GM12878 (cell line): ENCODE measurements at regions not wholly inside any gene's neighbourhood (a gene's known extent, or its start where the extent isn't known, plus 50 kb on each side); places are given as distances from the start of the nearest gene placed in this dataset.

Source experiments
- ATAC-seq: fragments of 200-7000 bp; cut with Tn5 transposase; 3 replicates; pipeline ENCODE4 v1.9.1; 2020; ENCODE audit warnings: mild to moderate bottlenecking, moderate library complexity
- BruUV-seq: library from RNA; stranded (reverse); fragments of 400-500 nt; replicated peaks from 2 replicates; lab custom pipeline; 2021; lab: Mats Ljungman, UMichigan
- CTCF ChIA-PET: fragments of 300-600 bp; sonication (Branson Sonifier 250); formaldehyde crosslinking; extraction: SDS; loops from one replicate; lab custom pipeline; 2021; ENCODE audit warnings: inconsistent platforms; lab: Yijun Ruan, JAX
- POLR2A ChIA-PET: fragments of 350-600 bp; formaldehyde crosslinking; extraction: SDS; loops from one replicate; lab custom pipeline; 2021; ENCODE audit warnings: inconsistent platforms; lab: Charles Lee
- RAD21 ChIA-PET: fragments of 300-600 bp; sonication (Branson Sonifier 250); formaldehyde crosslinking; loops from one replicate; lab custom pipeline; 2023; ENCODE audit warnings: antibody characterized with exemption; ENCODE audit not compliant: unreplicated experiment; lab: Charles Lee
- SMC1A ChIA-PET: fragments of 300-600 bp; sonication (Branson Sonifier 250); formaldehyde crosslinking; loops from one replicate; lab custom pipeline; 2023; ENCODE audit not compliant: unreplicated experiment, uncharacterized antibody; lab: Charles Lee
- DNase-seq: peaks from one replicate; pipeline ENCODE4 v3.0.0-alpha.2; 2011; ENCODE audit warnings: low read depth, low spot score
- FAIRE-seq: peaks from 3 replicates; lab custom pipeline; 2011; peaks lifted over from hg19 to GRCh38; lab: Jason Lieb, UNC
- H2AFZ ChIP-seq: 2 replicates; pipeline ENCODE4 v1.6.0; 2011; ENCODE audit warnings: low read depth, low read length, control low read depth; ENCODE audit not compliant: control insufficient read depth
- H3K27ac ChIP-seq: 2 replicates; pipeline ENCODE4 v1.5.1; 2011; ENCODE audit warnings: control low read depth; ENCODE audit not compliant: control insufficient read depth, insufficient read depth
- H3K27me3 ChIP-seq, 2 experiments: replicated peaks in 1 of 2; 2 replicates each; pipeline versions ENCODE4 v1.6.0 to v1.6.1; 2011; ENCODE audit warnings: low read length in 1 of 2; ENCODE audit not compliant: control insufficient read depth in 2 of 2, insufficient read depth in 2 of 2
- H3K36me3 ChIP-seq, 2 experiments: 2 replicates each; pipeline ENCODE4 v1.5.1; 2011; ENCODE audit warnings: low read length in 1 of 2; ENCODE audit not compliant: control insufficient read depth in 2 of 2, insufficient read depth in 2 of 2
- H3K4me1 ChIP-seq: 2 replicates; pipeline ENCODE4 v1.6.1; 2011; ENCODE audit warnings: mild to moderate bottlenecking, low read length, moderate library complexity, mixed read lengths; ENCODE audit not compliant: control insufficient read depth, insufficient read depth
- H3K4me2 ChIP-seq: 2 replicates; pipeline ENCODE4 v1.6.0; 2011; ENCODE audit warnings: control low read depth; ENCODE audit not compliant: control insufficient read depth, insufficient read depth
- H3K4me3 ChIP-seq: fragments of 200-600 bp; sonication (generic); 2 replicates; pipeline ENCODE4 v1.5.1; 2016
- H3K79me2 ChIP-seq: 2 replicates; pipeline ENCODE4 v1.6.0; 2011; ENCODE audit warnings: low read length; ENCODE audit not compliant: control insufficient read depth, insufficient read depth
- H3K9ac ChIP-seq: 2 replicates; pipeline ENCODE4 v1.8.0; 2011; ENCODE audit warnings: low read length, control low read depth, mixed read lengths; ENCODE audit not compliant: control insufficient read depth, insufficient read depth
- H3K9me3 ChIP-seq: replicated peaks from 3 replicates; pipeline ENCODE4 v1.5.1; 2011; ENCODE audit warnings: mild to moderate bottlenecking, low read length; ENCODE audit not compliant: control insufficient read depth, insufficient read depth
- H4K20me1 ChIP-seq: 2 replicates; pipeline ENCODE4 v1.6.0; 2011; ENCODE audit not compliant: control insufficient read depth, insufficient read depth
- BMI1 ChIP-seq: fragments of 450-650 bp; IDR thresholded peaks from 2 replicates; pipeline ENCODE4 v1.6.1; 2016; ENCODE audit warnings: mild to moderate bottlenecking, moderate library complexity, borderline replicate concordance
- CBX3 ChIP-seq: fragments of 200-600 bp; sonication (generic); IDR thresholded peaks from 2 replicates; pipeline ENCODE4 v1.6.1; 2016; ENCODE audit warnings: low read depth, borderline replicate concordance
- EED ChIP-seq: sonication (generic); IDR thresholded peaks from 2 replicates; pipeline ENCODE4 v1.6.1; 2016; ENCODE audit warnings: antibody characterized with exemption, low read depth
- EP300 ChIP-seq, 2 experiments: fragments of 150-350 bp in 1 of 2; IDR thresholded peaks; 2 replicates each; pipeline ENCODE4 v1.6.1; 2011 to 2012; ENCODE audit warnings: low read depth in 2 of 2, low read length in 2 of 2, borderline replicate concordance in 1 of 2, improper control_type of control experiment in 1 of 2, inconsistent platforms in 1 of 2; ENCODE audit not compliant: control insufficient read depth in 1 of 2
- FOXM1 ChIP-seq: IDR thresholded peaks from 2 replicates; pipeline ENCODE4 v1.6.1; 2012; ENCODE audit warnings: low read depth, mild to moderate bottlenecking, inconsistent platforms, low read length, moderate library complexity
- HDGF ChIP-seq: fragments of 450-650 bp; IDR thresholded peaks from 2 replicates; pipeline ENCODE4 v1.6.1; 2016; ENCODE audit warnings: antibody characterized with exemption
- IRF5 ChIP-seq: fragments of 450-650 bp; IDR thresholded peaks from 2 replicates; pipeline ENCODE4 v1.6.1; 2017; ENCODE audit warnings: borderline replicate concordance
- JUNB ChIP-seq: IDR thresholded peaks from 2 replicates; pipeline ENCODE4 v1.6.1; 2016; ENCODE audit warnings: antibody characterized with exemption, mild to moderate bottlenecking
- NR2C1 ChIP-seq: fragments of 450-650 bp; IDR thresholded peaks from 2 replicates; pipeline ENCODE4 v1.6.1; 2017; ENCODE audit warnings: antibody characterized with exemption, mild to moderate bottlenecking, moderate library complexity
- RBBP5 ChIP-seq: fragments of 200-600 bp; sonication (generic); conservative IDR thresholded peaks from 2 replicates; pipeline ENCODE4 v1.6.1; 2016
- REST ChIP-seq: IDR thresholded peaks from 2 replicates; pipeline ENCODE4 v1.6.1; 2012; ENCODE audit warnings: mild to moderate bottlenecking, low read depth, low read length
- SIN3A ChIP-seq: IDR thresholded peaks from 2 replicates; pipeline ENCODE4 v1.6.1; 2012; ENCODE audit warnings: low read depth, low read length, improper control_type of control experiment
- SIX5 ChIP-seq: IDR thresholded peaks from 2 replicates; pipeline ENCODE4 v1.6.1; 2011; ENCODE audit warnings: mild to moderate bottlenecking, low read depth, low read length, moderate library complexity; ENCODE audit not compliant: severe bottlenecking
- TCF3 ChIP-seq: IDR thresholded peaks from 2 replicates; pipeline ENCODE4 v1.6.1; 2012; ENCODE audit warnings: low read depth, mild to moderate bottlenecking, low read length, borderline replicate concordance; ENCODE audit not compliant: insufficient read depth
- YBX1 ChIP-seq: fragments of 450-650 bp; IDR thresholded peaks from 2 replicates; pipeline ENCODE4 v1.6.1; 2016; ENCODE audit warnings: antibody characterized with exemption
- YY1 ChIP-seq: IDR thresholded peaks from 2 replicates; pipeline ENCODE4 v1.6.1; 2011; ENCODE audit warnings: low read depth, mild to moderate bottlenecking, low read length
- ZNF217 ChIP-seq: fragments of 450-650 bp; IDR thresholded peaks from 2 replicates; pipeline ENCODE4 v1.6.1; 2017; ENCODE audit warnings: antibody characterized with exemption, mild to moderate bottlenecking
- ZNF384 ChIP-seq: IDR thresholded peaks from 2 replicates; pipeline ENCODE4 v1.6.1; 2012; ENCODE audit warnings: low read depth, mild to moderate bottlenecking, low read length, improper control_type of control experiment, borderline replicate concordance
- ZZZ3 ChIP-seq: IDR thresholded peaks from 2 replicates; pipeline ENCODE4 v1.6.1; 2011; ENCODE audit warnings: low read depth; ENCODE audit not compliant: control insufficient read depth, insufficient read length
- WGBS: methylation state at CpG from one replicate; pipeline ENCODE4 v1.1.6; 2016; ENCODE audit warnings: low lambda C conversion rate; ENCODE audit not compliant: insufficient replicate concordance, insufficient coverage; ENCODE audit errors: missing lambda C conversion rate; 5-methylcytosine and 5-hydroxymethylcytosine counted together
- in situ Hi-C: fragments of 300-500 bp; cut with MboI; formaldehyde crosslinking; loops from 9 replicates; pipeline ENCODE4 v1.14.3; 2018; ENCODE audit warnings: mixed read lengths
- intact Hi-C: fragments of 100-400 bp; cut with micrococcal nuclease; formaldehyde crosslinking; loops from one replicate; pipeline ENCODE4 v1.14.2; 2022; ENCODE audit not compliant: unreplicated experiment

- Histone ChIP-seq H3K4me1 (no peaks in the 10 kb centered on the region), H3K4me3 (no peak overlapping the region), H3K9me3 (no peaks in the 10 kb centered on the region), H3K9ac (no peak overlapping the region), H3K27ac (no peak overlapping the region), H3K36me3 (no peaks in the 10 kb centered on the region), H2AFZ (no peak overlapping the region), H4K20me1 (no peaks in the 10 kb centered on the region), H3K27me3 (no peaks in the 10 kb centered on the region), H3K4me2 (no peak overlapping the region), H3K79me2 (no peaks in the 10 kb centered on the region)
- no peak for ATAC-seq
- 32% methylated on average over 4 of the region's 4 CpGs for WGBS
- no peak for DNase-seq
- TF ChIP-seq RBBP5: no peak
- no peak for TF ChIP-seq CBX3
- TF ChIP-seq YY1: no peak
- TF ChIP-seq REST: no peak
- no peak for TF ChIP-seq BMI1
- TF ChIP-seq SIX5: no peak
- no peak for TF ChIP-seq TCF3
- TF ChIP-seq ZNF217: no peak
- no peak for TF ChIP-seq FOXM1
- TF ChIP-seq NR2C1: no peak
- no peak for TF ChIP-seq ZNF384
- no peak for TF ChIP-seq EED
- no peak for TF ChIP-seq HDGF
- no peak for TF ChIP-seq SIN3A
- TF ChIP-seq ZZZ3: no peak
- no peak for TF ChIP-seq YBX1
- TF ChIP-seq JUNB: no peak
- TF ChIP-seq IRF5: no peak
- no peak for TF ChIP-seq EP300 (IDR thresholded peaks at IDR 0.05; ENCODE audit: borderline replicate concordance in 1 of 2, control insufficient read depth in 1 of 2, low read depth in 2 of 2, low read length in 2 of 2)
- ChIA-PET POLR2A (no interaction called here), RAD21 (no interaction called here), CTCF (no interaction called here), SMC1A (interaction anchor here (1.5 to 1.6 kb wide), 2 partner anchors 20 to 64 kb away, joined by 3 to 4 read pairs; no protein-coding TSS in a partner anchor)
- intact Hi-C loops (no loop called here), in situ Hi-C loops (no loop called here)
- FAIRE-seq: no peak
- BruUV-seq: no TSS peak
Observed at GRCh38 chr4:36692586-36692985, 411.2 kb downstream of the DTHD1 start.
